IMR-90 (cell line): ENCODE measurements at regions not wholly inside any gene's neighbourhood (a gene's known extent, or its start where the extent isn't known, plus 50 kb on each side); places are given as distances from the start of the nearest gene placed in this dataset.

Experiments
- ATAC-seq: fragments of 200-7000 bp; cut with Tn5 transposase; 2 replicates; pipeline ENCODE4 v1.9.1; 2020; ENCODE audit warnings: low read depth, mild to moderate bottlenecking, moderate library complexity
- BruUV-seq: library from RNA; stranded (reverse); fragments of 400-500 nt; replicated peaks from 2 replicates; lab custom pipeline; 2021; lab: Mats Ljungman, UMichigan
- CTCF ChIA-PET: fragments of 300-600 bp; formaldehyde crosslinking; extraction: SDS; loops from one replicate; lab custom pipeline; 2021; ENCODE audit warnings: antibody characterized with exemption; lab: Yijun Ruan, JAX
- POLR2A ChIA-PET: fragments of 300-600 bp; sonication (Branson Sonifier 250); formaldehyde crosslinking; loops from one replicate; lab custom pipeline; 2022; ENCODE audit warnings: antibody characterized with exemption; ENCODE audit not compliant: unreplicated experiment; lab: Charles Lee
- DNase-seq: peaks from one replicate; pipeline ENCODE4 v3.0.0; 2013
- H2AFZ ChIP-seq: replicated peaks from 2 replicates; pipeline ENCODE3; 2013; ENCODE audit warnings: low read length, mild to moderate bottlenecking; ENCODE audit not compliant: poor library complexity
- H2AK5ac ChIP-seq: 2 replicates; pipeline ENCODE4 v1.6.1; 2013; ENCODE audit warnings: low read depth, low read length, inconsistent platforms
- H2AK9ac ChIP-seq: replicated peaks from 2 replicates; pipeline ENCODE3; 2013; ENCODE audit warnings: mild to moderate bottlenecking, low read depth, low read length, moderate library complexity; ENCODE audit not compliant: poor library complexity
- H2BK120ac ChIP-seq: 2 replicates; pipeline ENCODE4 v1.6.1; 2013; ENCODE audit warnings: low read depth, low read length, inconsistent platforms
- H2BK15ac ChIP-seq: 3 replicates; pipeline ENCODE4 v1.6.1; 2013; ENCODE audit warnings: low read depth, low read length, inconsistent platforms
- H2BK20ac ChIP-seq: 2 replicates; pipeline ENCODE4 v1.6.1; 2013; ENCODE audit warnings: low read depth, mild to moderate bottlenecking, inconsistent platforms, low read length, moderate library complexity
- H2BK5ac ChIP-seq: 2 replicates; pipeline ENCODE4 v1.6.1; 2013; ENCODE audit warnings: mild to moderate bottlenecking, low read depth, low read length, inconsistent platforms; ENCODE audit not compliant: poor library complexity, severe bottlenecking
- H3K14ac ChIP-seq: replicated peaks from 2 replicates; pipeline ENCODE4 v1.6.1; 2013; ENCODE audit warnings: low read depth, low read length, inconsistent platforms
- H3K18ac ChIP-seq: 2 replicates; pipeline ENCODE4 v1.6.1; 2013; ENCODE audit warnings: low read depth, low read length, control low read depth
- H3K23ac ChIP-seq: 2 replicates; pipeline ENCODE4 v1.6.1; 2013; ENCODE audit warnings: low read depth, low read length, inconsistent platforms
- H3K27ac ChIP-seq: 2 replicates; pipeline ENCODE4 v1.5.1; 2013; ENCODE audit warnings: mild to moderate bottlenecking, control low read depth, low read length; ENCODE audit not compliant: insufficient read depth
- H3K27me3 ChIP-seq: 2 replicates; pipeline ENCODE4 v1.6.1; 2013; ENCODE audit warnings: low read length; ENCODE audit not compliant: control insufficient read depth, insufficient read depth
- H3K36me3 ChIP-seq: 2 replicates; pipeline ENCODE4 v1.6.1; 2013; ENCODE audit warnings: low read length, mixed read lengths; ENCODE audit not compliant: control insufficient read depth, insufficient read depth
- H3K4ac ChIP-seq: 2 replicates; pipeline ENCODE4 v1.6.1; 2013; ENCODE audit warnings: low read depth, low read length, inconsistent platforms
- H3K4me1 ChIP-seq: 2 replicates; pipeline ENCODE4 v1.6.1; 2013; ENCODE audit warnings: low read length, mixed read lengths; ENCODE audit not compliant: control insufficient read depth, insufficient read depth
- H3K4me2 ChIP-seq: 2 replicates; pipeline ENCODE4 v1.6.1; 2013; ENCODE audit warnings: low read depth, mild to moderate bottlenecking, control low read depth, low read length, moderate library complexity
- H3K4me3 ChIP-seq: 2 replicates; pipeline ENCODE4 v1.5.1; 2013; ENCODE audit warnings: low read depth, mild to moderate bottlenecking, control low read depth, low read length, moderate library complexity; ENCODE audit not compliant: insufficient read depth
- H3K56ac ChIP-seq: 2 replicates; pipeline ENCODE4 v1.6.1; 2013; ENCODE audit warnings: low read length, inconsistent platforms; ENCODE audit not compliant: insufficient read depth; ENCODE audit errors: extremely low read depth
- H3K79me1 ChIP-seq, 2 experiments: 2 replicates each; pipeline ENCODE4 v1.6.1; 2013; ENCODE audit warnings: low read length in 2 of 2, inconsistent platforms in 1 of 2, low read depth in 1 of 2
- H3K9ac ChIP-seq: 2 replicates; pipeline ENCODE4 v1.6.1; 2013; ENCODE audit warnings: low read depth, low read length, control low read depth
- H3K9me1 ChIP-seq: 2 replicates; pipeline ENCODE4 v1.6.1; 2013; ENCODE audit warnings: low read length, inconsistent platforms; ENCODE audit not compliant: insufficient read depth
- H3K9me3 ChIP-seq: 2 replicates; pipeline ENCODE4 v1.6.1; 2013; ENCODE audit warnings: low read length; ENCODE audit not compliant: control insufficient read depth, insufficient read depth
- H4K20me1 ChIP-seq: 2 replicates; pipeline ENCODE4 v1.6.1; 2013; ENCODE audit warnings: low read length, inconsistent platforms; ENCODE audit not compliant: insufficient read depth
- H4K5ac ChIP-seq: 2 replicates; pipeline ENCODE4 v1.6.1; 2013; ENCODE audit warnings: mild to moderate bottlenecking, low read depth, low read length, control low read depth
- H4K8ac ChIP-seq, 2 experiments: 2 replicates each; pipeline ENCODE4 v1.6.1; 2013; ENCODE audit warnings: low read depth in 2 of 2, low read length in 2 of 2, control low read depth in 1 of 2, inconsistent platforms in 1 of 2
- H4K91ac ChIP-seq: 2 replicates; pipeline ENCODE4 v1.6.1; 2013; ENCODE audit warnings: low read depth, low read length, inconsistent platforms; ENCODE audit not compliant: insufficient read depth
- BHLHE40 ChIP-seq: fragments of 150-350 bp; IDR thresholded peaks from 2 replicates; pipeline ENCODE4 v1.6.1; 2016; ENCODE audit warnings: mild to moderate bottlenecking, low read depth, low read length
- CEBPB ChIP-seq: IDR thresholded peaks from 2 replicates; pipeline ENCODE4 v1.6.1; 2012; ENCODE audit warnings: low read depth, low read length, improper control_type of control experiment
- CHD1 ChIP-seq: IDR thresholded peaks from 2 replicates; pipeline ENCODE4 v1.6.1; 2012; ENCODE audit warnings: low read depth, low read length, improper control_type of control experiment
- FOS ChIP-seq: fragments of 150-350 bp; IDR thresholded peaks from 2 replicates; pipeline ENCODE4 v1.6.1; 2016; ENCODE audit warnings: low read depth, low read length
- MAFK ChIP-seq: IDR thresholded peaks from 2 replicates; pipeline ENCODE4 v1.6.1; 2012; ENCODE audit warnings: low read depth, low read length, improper control_type of control experiment
- MXI1 ChIP-seq: IDR thresholded peaks from 2 replicates; pipeline ENCODE4 v1.6.1; 2012; ENCODE audit warnings: low read depth, mild to moderate bottlenecking, low read length, moderate library complexity, borderline replicate concordance
- NFE2L2 ChIP-seq: fragments of 150-350 bp; IDR thresholded peaks from 2 replicates; pipeline ENCODE4 v1.6.1; 2016; ENCODE audit warnings: low read depth, mild to moderate bottlenecking, low read length
- POLR2A ChIP-seq: IDR thresholded peaks from 2 replicates; pipeline ENCODE4 v1.6.1; 2012; ENCODE audit warnings: mild to moderate bottlenecking, low read depth, low read length
- RAD21 ChIP-seq: IDR thresholded peaks from 2 replicates; pipeline ENCODE4 v1.6.1; 2012; ENCODE audit warnings: low read length, improper control_type of control experiment
- WGBS, 2 experiments: methylation state at CpG; one replicate each; pipeline versions ENCODE4 v1.1.5 to v1.1.7; 2013; ENCODE audit warnings: missing lambda C conversion rate in 2 of 2; ENCODE audit not compliant: insufficient read length in 1 of 2; ENCODE audit errors: extremely low coverage in 2 of 2; 5-methylcytosine and 5-hydroxymethylcytosine counted together
- dilution Hi-C: fragments of 300-500 bp; cut with HindIII; formaldehyde crosslinking; loops from one replicate; pipeline ENCODE4 v1.14.3; 2018; ENCODE audit warnings: low sequenced_read_pairs; ENCODE audit not compliant: unreplicated experiment
- in situ Hi-C: fragments of 300-500 bp; cut with MboI; formaldehyde crosslinking; loops from 3 replicates; pipeline ENCODE4 v1.14.3; 2019; ENCODE audit warnings: low sequenced_read_pairs, inconsistent platforms, mixed read lengths
- intact Hi-C: fragments of 100-400 bp; cut with micrococcal nuclease; formaldehyde crosslinking; loops from 2 replicates; pipeline ENCODE4 v1.10.0; 2022
- TF ChIP-seq, protein P1 (sequence below): conservative IDR thresholded peaks from 2 replicates; pipeline ENCODE4 v1.5.1; 2012; ENCODE audit warnings: mild to moderate bottlenecking, low read depth, low read length, improper control_type of control experiment
- TF ChIP-seq, protein P2 (sequence below): fragments of 150-350 bp; IDR thresholded peaks from 2 replicates; pipeline ENCODE4 v1.6.1; 2017; ENCODE audit warnings: mild to moderate bottlenecking, antibody characterized with exemption, low read length, low read depth
- TF ChIP-seq, protein P3 (sequence below): fragments of 150-350 bp; IDR thresholded peaks from 2 replicates; pipeline ENCODE4 v1.6.1; 2016; ENCODE audit warnings: low read depth, mild to moderate bottlenecking, low read length, moderate library complexity, borderline replicate concordance

DNA sequence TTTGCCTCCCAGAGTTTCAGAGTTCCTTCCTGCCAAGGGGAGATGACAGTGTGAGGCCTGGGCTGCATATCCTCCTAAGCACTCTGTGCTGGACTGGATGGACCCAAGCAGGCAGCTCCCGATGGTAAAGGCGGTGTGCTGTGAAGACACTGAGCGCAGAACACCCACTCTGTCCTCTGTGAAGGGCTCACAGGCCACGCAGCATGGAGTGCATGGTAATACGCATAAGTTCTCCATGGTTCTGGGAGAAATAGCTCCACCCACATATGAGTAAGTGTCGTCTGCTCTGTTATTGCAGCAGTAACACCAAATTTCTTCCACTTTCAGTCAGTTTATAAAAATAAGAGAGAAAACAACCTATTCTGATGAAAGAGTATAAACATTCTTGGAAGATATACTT is 55.8 kb downstream of the TMEM30B start:
- TF ChIP-seq CHD1 (no peak), MXI1 (no peak), NFE2L2 (no peak), POLR2A (no peak), CEBPB (no peak), FOS (no peak), BHLHE40 (no peak), RAD21 (no peak), MAFK (no peak)
- TF ChIP-seq, protein P1, sequence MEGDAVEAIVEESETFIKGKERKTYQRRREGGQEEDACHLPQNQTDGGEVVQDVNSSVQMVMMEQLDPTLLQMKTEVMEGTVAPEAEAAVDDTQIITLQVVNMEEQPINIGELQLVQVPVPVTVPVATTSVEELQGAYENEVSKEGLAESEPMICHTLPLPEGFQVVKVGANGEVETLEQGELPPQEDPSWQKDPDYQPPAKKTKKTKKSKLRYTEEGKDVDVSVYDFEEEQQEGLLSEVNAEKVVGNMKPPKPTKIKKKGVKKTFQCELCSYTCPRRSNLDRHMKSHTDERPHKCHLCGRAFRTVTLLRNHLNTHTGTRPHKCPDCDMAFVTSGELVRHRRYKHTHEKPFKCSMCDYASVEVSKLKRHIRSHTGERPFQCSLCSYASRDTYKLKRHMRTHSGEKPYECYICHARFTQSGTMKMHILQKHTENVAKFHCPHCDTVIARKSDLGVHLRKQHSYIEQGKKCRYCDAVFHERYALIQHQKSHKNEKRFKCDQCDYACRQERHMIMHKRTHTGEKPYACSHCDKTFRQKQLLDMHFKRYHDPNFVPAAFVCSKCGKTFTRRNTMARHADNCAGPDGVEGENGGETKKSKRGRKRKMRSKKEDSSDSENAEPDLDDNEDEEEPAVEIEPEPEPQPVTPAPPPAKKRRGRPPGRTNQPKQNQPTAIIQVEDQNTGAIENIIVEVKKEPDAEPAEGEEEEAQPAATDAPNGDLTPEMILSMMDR, result no peak
- TF ChIP-seq, protein P2, sequence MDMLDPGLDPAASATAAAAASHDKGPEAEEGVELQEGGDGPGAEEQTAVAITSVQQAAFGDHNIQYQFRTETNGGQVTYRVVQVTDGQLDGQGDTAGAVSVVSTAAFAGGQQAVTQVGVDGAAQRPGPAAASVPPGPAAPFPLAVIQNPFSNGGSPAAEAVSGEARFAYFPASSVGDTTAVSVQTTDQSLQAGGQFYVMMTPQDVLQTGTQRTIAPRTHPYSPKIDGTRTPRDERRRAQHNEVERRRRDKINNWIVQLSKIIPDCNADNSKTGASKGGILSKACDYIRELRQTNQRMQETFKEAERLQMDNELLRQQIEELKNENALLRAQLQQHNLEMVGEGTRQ, result no peak
- TF ChIP-seq, protein P3, sequence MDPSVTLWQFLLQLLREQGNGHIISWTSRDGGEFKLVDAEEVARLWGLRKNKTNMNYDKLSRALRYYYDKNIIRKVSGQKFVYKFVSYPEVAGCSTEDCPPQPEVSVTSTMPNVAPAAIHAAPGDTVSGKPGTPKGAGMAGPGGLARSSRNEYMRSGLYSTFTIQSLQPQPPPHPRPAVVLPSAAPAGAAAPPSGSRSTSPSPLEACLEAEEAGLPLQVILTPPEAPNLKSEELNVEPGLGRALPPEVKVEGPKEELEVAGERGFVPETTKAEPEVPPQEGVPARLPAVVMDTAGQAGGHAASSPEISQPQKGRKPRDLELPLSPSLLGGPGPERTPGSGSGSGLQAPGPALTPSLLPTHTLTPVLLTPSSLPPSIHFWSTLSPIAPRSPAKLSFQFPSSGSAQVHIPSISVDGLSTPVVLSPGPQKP, result no peak

More for the DNA sequence above, 55.8 kb downstream of the TMEM30B start:
- Histone ChIP-seq H3K9me1 (peaks cover 10% of the 10 kb centered on the region), H3K27me3 (no peaks in the 10 kb centered on the region), H2BK5ac (no peak overlapping the region), H3K27ac (no peak overlapping the region), H2AK5ac (peak overlapping the region; percentile 94), H3K23ac (no peak overlapping the region), H3K4me3 (no peak overlapping the region), H3K56ac (no peak overlapping the region), H3K4ac (peak overlapping the region; percentile 65; the same call in 1 of the 2 replicates), H4K8ac (peak overlapping the region in 1 of 2 experiments; percentile 71; a peak in 2 of 4 replicates), H4K91ac (peak overlapping the region; percentile 65; the same call in 1 of the 2 replicates), H3K79me1 (no peaks in the 10 kb centered on the region), H2BK15ac (peak overlapping the region; percentile 54; the same call in 1 of the 3 replicates), H2BK120ac (peak overlapping the region; percentile 32; the same call in 1 of the 2 replicates), H3K9me3 (no peaks in the 10 kb centered on the region), H4K20me1 (no peaks in the 10 kb centered on the region), H3K9ac (no peak overlapping the region), H3K36me3 (no peaks in the 10 kb centered on the region), H4K5ac (peak overlapping the region; percentile 19; the same call in 1 of the 2 replicates), H3K14ac (0 out of 2 replicates have a peak overlapping the region, but pooled peaks have one; percentile 44), H2BK20ac (peak overlapping the region; percentile 73), H2AK9ac (no peak overlapping the region), H3K4me1 (peaks cover 20% of the 10 kb centered on the region), H3K4me2 (no peak overlapping the region), H2AFZ (peak overlapping the region; percentile 38), H3K18ac (peak overlapping the region; percentile 12; the same call in 1 of the 2 replicates)
- ATAC-seq (peak; percentile 25; the same call in 1 of the 2 replicates), DNase-seq (no peak)
- no TSS peak for BruUV-seq
- in situ Hi-C loops (no loop called here), dilution Hi-C loops (no loop called here), intact Hi-C loops (no loop called here)
- ChIA-PET CTCF (interaction anchor here (0.6 kb wide), 1 partner anchor 932 kb away, joined by 6 read pairs; no protein-coding TSS in a partner anchor), POLR2A (no interaction called here)
- 67% methylated on average over 1 of the region's 6 CpGs; no CpG with 5 or more reads in 1 of the 2 experiments for WGBS, 2 experiments
